NCI-H1417 treated with DMSO at 0.1 percent for 48 hours (cell line): ENCODE measurements at regions not wholly inside any gene's neighbourhood (a gene's known extent, or its start where the extent isn't known, plus 50 kb on each side); places are given as distances from the start of the nearest gene placed in this dataset.

Experiments
- DNase-seq: peaks from one replicate; lab custom pipeline; 2025; lab: John Stamatoyannopoulos, UW

- no peak for DNase-seq
Observed at GRCh38 chr4:13933191-13933590, 305.7 kb upstream of the BOD1L1 start.

GRCh38 chr4:13938299-13938698 is 310.8 kb upstream of the BOD1L1 start:
- no peak for DNase-seq

GRCh38 chr4:13940921-13941320 is 313.4 kb upstream of the BOD1L1 start:
- no peak for DNase-seq

GRCh38 chr4:13942977-13943376 is 315.5 kb upstream of the BOD1L1 start:
- DNase-seq = no peak

- no peak for DNase-seq
Observed at GRCh38 chr4:13944095-13944511, 316.6 kb upstream of the BOD1L1 start.

DNA sequence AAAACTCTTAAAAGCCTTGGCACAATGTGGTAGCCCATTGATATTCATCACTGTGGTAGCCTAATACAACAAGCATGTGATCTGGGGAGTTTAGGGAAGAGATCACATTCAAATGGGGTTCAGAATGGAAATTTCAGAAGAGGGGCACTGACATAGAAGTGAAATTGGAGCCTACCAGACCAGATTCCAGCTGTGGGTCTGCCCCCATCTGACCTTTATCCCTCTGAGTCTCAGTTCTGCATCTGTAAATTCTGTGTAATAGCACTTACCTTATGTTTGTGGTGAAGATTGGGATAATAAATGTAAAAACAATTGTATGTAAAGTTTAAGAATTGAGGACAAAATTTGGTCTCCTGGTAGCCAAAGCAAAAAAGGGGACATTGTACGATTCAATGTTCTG is 320.4 kb upstream of the BOD1L1 start:
- no peak for DNase-seq

DNA sequence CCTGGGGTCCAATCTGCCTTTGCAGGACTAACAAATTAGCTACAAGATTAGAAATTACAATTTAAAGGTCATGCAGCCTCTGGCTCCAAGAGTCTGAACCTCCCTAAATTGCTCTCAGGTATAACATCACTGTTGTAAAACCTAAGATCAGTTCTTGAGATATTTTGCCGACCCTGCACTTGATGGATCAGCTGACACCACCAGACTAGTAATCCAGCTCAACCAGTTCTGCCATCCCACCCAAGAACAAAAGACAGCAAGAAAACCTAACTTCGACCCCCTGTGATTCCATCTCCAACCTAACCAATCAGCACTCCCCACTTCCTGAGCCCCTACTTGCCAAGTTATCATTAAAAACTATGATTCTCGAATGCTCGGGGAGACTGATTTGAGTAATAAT is 323.0 kb upstream of the BOD1L1 start:
- no peak for DNase-seq

- DNase-seq = no peak
Observed at GRCh38 chr4:13953083-13953482, 325.6 kb upstream of the BOD1L1 start.

GRCh38 chr4:13955551-13955950 is 328.0 kb upstream of the BOD1L1 start:
- no peak for DNase-seq

- DNase-seq = no peak
Observed at GRCh38 chr4:13956947-13957346, 329.4 kb upstream of the BOD1L1 start.

- DNase-seq = no peak
Observed at GRCh38 chr4:13957871-13958270, 330.3 kb upstream of the BOD1L1 start.

GRCh38 chr4:13963601-13964000 is 336.1 kb upstream of the BOD1L1 start:
- DNase-seq = no peak

DNA sequence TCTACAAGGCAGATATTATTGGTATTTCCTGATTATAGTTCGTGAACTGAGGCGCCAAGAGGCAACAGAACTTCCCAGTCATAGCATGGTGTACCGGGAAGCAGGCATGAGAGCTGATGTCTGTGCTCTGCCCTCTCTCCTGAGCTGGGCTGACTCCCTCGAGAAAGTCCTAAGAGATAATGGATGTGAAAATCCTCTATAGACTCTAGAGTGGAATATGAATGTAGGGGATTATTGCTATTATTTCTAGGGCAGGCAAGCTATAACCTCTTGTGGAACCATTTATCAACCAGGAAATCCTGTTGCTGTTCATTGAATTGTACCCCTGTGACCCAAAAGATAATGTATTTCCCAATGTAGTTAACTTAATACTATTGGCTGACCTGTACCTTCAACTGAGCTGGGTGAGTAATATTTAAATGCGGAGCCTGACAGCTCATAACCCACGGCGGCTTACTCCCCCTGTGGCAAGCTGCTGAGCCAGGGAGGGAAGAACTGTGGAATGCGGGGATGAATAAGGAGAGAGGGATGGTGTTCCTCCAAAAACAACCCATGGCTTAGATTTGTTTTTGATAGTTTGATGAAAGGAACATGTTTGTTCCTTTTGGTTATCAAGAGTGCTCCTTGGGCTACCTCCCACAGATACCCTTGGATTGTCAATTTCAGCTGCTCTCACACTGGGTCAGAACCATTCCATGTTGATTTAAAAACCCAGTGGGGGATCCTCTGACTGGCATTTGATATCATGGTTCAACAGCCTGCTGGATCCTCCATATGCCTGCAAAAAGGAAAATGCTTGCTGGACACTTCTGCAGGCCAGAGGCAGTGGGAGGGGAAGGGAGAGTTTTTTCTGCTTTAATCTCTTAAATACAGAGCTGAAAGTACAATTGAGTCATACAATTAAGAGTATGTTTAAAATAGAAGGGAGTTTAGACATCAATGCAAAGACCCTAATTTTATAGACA is 339.0 kb upstream of the BOD1L1 start:
- DNase-seq = no peak

DNA sequence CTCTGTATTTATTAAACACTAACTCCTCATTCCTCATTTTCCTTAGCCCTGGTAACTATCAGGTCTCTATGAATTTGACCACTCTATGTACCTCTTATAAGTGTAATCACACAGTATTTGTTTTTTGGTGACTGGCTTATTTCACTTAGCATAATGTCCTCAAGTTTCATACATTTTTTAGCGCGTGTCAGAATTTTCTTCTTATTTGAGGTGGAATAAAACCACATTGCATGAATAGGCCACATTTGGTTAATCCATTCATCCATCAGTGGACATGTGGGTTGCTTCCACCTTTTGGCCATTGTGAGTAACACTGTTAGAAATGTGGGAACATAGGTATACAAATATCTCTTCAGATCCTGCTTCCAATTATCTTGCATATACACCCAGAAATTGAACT is 341.2 kb upstream of the BOD1L1 start:
- no peak for DNase-seq

DNA sequence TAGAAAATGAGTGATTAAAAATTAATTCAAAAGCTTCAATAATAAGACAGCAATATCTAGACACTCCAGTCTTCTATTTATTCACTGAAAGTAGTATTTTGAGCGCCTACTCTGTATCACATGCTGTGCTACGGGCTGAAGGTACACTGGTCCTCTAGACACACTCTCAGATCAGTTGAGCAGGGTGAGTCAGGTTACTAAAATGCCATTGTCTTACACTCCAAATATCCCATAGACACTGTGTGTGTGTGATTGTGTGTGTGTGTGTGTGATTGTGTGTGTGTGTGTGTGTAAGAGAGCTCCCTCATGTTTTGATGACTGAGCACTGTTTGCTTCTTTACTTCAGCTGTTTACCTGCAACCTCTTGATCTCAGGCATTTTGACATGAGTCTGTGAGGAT is 342.8 kb upstream of the BOD1L1 start:
- DNase-seq = no peak

DNA sequence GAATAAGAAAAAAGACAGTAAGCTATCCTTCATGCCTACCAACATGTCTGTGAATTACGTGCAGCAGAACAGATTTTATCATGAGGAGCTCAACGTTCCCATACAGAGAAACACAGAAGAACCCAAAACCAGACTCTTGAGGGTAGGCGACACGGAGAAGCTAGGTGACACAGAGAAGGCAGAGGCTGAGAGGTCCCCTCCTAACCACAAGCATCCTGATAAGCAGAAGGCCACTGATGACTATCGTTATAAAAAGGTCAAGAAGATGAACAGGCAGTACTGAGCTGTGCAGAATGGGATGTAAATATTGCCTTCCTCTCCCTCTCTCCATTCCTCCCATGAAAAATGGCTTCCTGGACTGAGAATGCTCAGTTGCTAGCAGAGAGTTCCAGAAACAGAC is 350.2 kb upstream of the BOD1L1 start:
- DNase-seq = no peak

GRCh38 chr4:13980317-13981310 is 353.1 kb upstream of the BOD1L1 start:
- no peak for DNase-seq

DNA sequence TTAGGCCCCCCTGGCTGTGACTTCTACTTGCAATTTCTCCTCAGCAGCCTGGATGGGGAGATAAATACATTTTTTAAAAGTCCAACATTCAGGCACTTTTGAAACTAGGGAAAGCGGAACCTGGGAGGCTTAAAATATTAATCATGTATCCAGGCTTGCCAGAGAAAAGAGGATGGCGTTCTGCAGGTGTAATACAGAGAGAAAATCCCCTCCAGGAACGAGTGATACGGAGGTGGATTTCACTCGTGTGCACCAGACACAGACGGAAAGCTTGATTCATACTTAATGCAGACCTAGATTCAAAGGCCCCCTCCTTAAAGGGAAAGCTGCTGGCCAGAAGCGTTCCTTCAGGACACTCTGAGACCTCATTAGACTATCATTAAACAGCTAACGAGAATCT is 354.0 kb upstream of the BOD1L1 start:
- DNase-seq = no peak

DNA sequence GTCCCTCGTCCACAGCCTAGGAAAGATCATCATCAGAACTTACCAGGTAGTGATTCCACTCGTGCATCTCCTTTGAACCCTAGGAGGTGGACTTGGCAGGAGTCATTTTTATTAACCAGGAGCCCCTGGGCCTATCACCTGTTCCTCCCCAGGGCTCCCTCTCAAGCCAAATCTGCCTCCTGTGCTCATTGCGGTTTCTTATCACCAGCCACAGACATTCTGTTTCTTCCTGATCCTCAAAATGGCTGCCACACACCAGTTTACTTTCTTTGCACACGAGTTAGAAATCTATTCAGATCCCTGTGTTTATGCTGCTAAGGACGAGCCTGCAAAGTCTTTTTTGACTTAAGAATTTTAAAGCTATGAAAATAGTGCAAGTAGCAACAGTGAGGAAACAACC is 354.5 kb upstream of the BOD1L1 start:
- no peak for DNase-seq

DNA sequence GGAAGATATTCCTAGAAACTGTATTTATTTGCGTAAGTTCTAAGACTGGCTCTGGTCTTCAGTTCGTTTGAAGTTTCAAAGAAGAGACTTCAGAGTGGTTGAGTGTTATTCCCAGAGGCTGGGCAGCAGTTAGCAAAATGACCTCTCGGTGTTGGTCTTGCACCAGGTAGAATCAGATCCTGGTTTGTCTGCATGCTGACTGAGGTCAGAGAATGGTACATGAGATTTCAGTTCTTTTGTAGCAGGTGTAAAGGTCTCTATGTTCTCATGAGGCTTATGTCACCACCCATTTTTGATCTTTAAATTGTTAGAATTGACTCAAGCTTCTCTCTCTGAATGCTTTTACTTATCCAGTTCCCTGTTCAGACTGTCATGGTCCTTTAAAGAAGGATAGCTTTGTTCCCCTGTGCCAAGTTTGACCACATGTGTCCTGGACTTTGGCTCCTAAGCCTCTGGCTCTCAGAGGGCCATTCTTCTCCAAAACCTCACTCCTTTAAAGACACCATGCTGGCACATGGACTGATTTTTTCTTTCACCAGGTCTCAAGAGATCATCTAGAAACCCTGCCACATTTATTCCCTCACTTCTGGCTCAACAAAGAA is 355.8 kb upstream of the BOD1L1 start:
- no peak for DNase-seq

GRCh38 chr4:13984991-13985800 is 357.7 kb upstream of the BOD1L1 start:
- DNase-seq = no peak
